HEK293T (cell line): ENCODE measurements at regions not wholly inside any gene's neighbourhood (a gene's known extent, or its start where the extent isn't known, plus 50 kb on each side); places are given as distances from the start of the nearest gene placed in this dataset.

ENCODE experiments used
- FOXM1 ChIP-seq: fragments of 450-650 bp; IDR thresholded peaks from 2 replicates; pipeline ENCODE4 v1.6.1; 2017; ENCODE audit warnings: mild to moderate bottlenecking, borderline replicate concordance
- HDGF ChIP-seq: fragments of 450-650 bp; IDR thresholded peaks from 2 replicates; pipeline ENCODE4 v1.6.1; 2017; ENCODE audit warnings: antibody characterized with exemption, borderline replicate concordance
- L3MBTL2 ChIP-seq: fragments of 450-650 bp; conservative IDR thresholded peaks from 2 replicates; pipeline ENCODE4 v1.6.1; 2016; ENCODE audit warnings: mild to moderate bottlenecking
- SP1 ChIP-seq: fragments of 450-650 bp; IDR thresholded peaks from 2 replicates; pipeline ENCODE4 v1.6.1; 2017
- SUZ12 ChIP-seq: fragments of 450-650 bp; IDR thresholded peaks from 2 replicates; pipeline ENCODE4 v1.6.1; 2016; ENCODE audit warnings: mild to moderate bottlenecking
- TARDBP ChIP-seq: fragments of 450-650 bp; IDR thresholded peaks from 2 replicates; pipeline ENCODE4 v1.6.1; 2016

DNA sequence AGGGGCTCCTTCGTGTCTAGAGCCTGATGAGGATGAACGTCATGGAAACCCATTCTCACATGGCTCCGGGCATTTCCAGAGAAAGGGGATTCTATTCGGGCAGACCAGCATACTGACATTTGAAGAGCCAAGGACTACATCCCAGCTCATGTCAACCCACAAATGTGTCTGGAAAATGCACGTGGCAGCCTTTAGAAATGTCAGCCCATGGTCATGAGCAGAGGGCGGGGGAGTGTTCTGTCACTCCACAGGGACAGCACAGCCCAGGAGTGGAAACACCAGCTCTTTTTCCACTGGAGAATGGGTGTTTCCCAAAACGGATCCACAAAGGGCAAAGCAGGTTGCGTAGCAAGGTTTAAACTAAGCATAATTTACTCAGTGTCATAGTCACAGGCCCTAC is 207.0 kb downstream of the BCOR start:
- TF ChIP-seq HDGF = no peak
- no peak for TF ChIP-seq FOXM1
- TF ChIP-seq L3MBTL2 = no peak
- TF ChIP-seq SUZ12 = no peak
- no peak for TF ChIP-seq TARDBP
- TF ChIP-seq SP1 = no peak
